ENCODE measurements at regions not wholly inside any gene's neighbourhood (a gene's known extent, or its start where the extent isn't known, plus 50 kb on each side); places are given as distances from the start of the nearest gene placed in this dataset.

GRCh38 chr20:56841346-56841908 lies 212.3 kb downstream of the TFAP2C start:
- H3K4me1 ChIP-seq = no peaks in the 10 kb centered on the region
- no peaks in the 10 kb centered on the region for H3K36me3 ChIP-seq
- no peak for ATAC-seq
- H3K27ac ChIP-seq = no peak overlapping the region
- no peak for DNase-seq
- H3K27me3 ChIP-seq = no peaks in the 10 kb centered on the region
- H3K4me3 ChIP-seq = no peak overlapping the region
- intact Hi-C loops (cut with DNase I) = no loop called here
- TF ChIP-seq, protein P1, sequence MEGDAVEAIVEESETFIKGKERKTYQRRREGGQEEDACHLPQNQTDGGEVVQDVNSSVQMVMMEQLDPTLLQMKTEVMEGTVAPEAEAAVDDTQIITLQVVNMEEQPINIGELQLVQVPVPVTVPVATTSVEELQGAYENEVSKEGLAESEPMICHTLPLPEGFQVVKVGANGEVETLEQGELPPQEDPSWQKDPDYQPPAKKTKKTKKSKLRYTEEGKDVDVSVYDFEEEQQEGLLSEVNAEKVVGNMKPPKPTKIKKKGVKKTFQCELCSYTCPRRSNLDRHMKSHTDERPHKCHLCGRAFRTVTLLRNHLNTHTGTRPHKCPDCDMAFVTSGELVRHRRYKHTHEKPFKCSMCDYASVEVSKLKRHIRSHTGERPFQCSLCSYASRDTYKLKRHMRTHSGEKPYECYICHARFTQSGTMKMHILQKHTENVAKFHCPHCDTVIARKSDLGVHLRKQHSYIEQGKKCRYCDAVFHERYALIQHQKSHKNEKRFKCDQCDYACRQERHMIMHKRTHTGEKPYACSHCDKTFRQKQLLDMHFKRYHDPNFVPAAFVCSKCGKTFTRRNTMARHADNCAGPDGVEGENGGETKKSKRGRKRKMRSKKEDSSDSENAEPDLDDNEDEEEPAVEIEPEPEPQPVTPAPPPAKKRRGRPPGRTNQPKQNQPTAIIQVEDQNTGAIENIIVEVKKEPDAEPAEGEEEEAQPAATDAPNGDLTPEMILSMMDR (IDR thresholded peaks at IDR 0.05) = no peak
- no peak for TF ChIP-seq POLR2A (IDR thresholded peaks at IDR 0.05)
- WGBS (ENCODE audit: insufficient coverage, low coverage, low lambda C conversion rate, missing lambda C conversion rate) = 43% methylated on average over 6 of the region's 6 CpGs
- no peaks in the 10 kb centered on the region for H3K9me3 ChIP-seq

- no peak for DNase-seq
- intact Hi-C loops (cut with DNase I) = no loop called here
- H3K27ac ChIP-seq = no peak overlapping the region
- H3K27me3 ChIP-seq = no peaks in the 10 kb centered on the region
- no peak for ATAC-seq
- TF ChIP-seq, protein P1 (IDR thresholded peaks at IDR 0.05) = no peak
- no peak for TF ChIP-seq POLR2A (IDR thresholded peaks at IDR 0.05)
- WGBS (ENCODE audit: insufficient coverage, low coverage, low lambda C conversion rate, missing lambda C conversion rate) = no CpG with 5 or more reads among the region's 9 CpGs
- H3K9me3 ChIP-seq = no peaks in the 10 kb centered on the region
- no peaks in the 10 kb centered on the region for H3K36me3 ChIP-seq
- no peaks in the 10 kb centered on the region for H3K4me1 ChIP-seq
- H3K4me3 ChIP-seq = no peak overlapping the region
These were observed 212.9 kb downstream of the TFAP2C start for GRCh38 chr20:56842056-56842455.

- no peak for DNase-seq
- intact Hi-C loops (cut with DNase I) = no loop called here
- Histone ChIP-seq H3K4me1 (no peaks in the 10 kb centered on the region), H3K27ac (no peak overlapping the region), H3K36me3 (no peaks in the 10 kb centered on the region), H3K4me3 (no peak overlapping the region), H3K9me3 (no peaks in the 10 kb centered on the region), H3K27me3 (no peaks in the 10 kb centered on the region)
- WGBS (ENCODE audit: insufficient coverage, low coverage, low lambda C conversion rate, missing lambda C conversion rate) = 42% methylated on average over 4 of the region's 7 CpGs
- TF ChIP-seq, protein P1 (IDR thresholded peaks at IDR 0.05) = no peak
- TF ChIP-seq POLR2A (IDR thresholded peaks at IDR 0.05) = no peak
- no peak for ATAC-seq
These were observed 214.3 kb downstream of the TFAP2C start for GRCh38 chr20:56843386-56843785.

- TF ChIP-seq POLR2A (IDR thresholded peaks at IDR 0.05) = no peak
- TF ChIP-seq, protein P1 (IDR thresholded peaks at IDR 0.05) = no peak
- WGBS (ENCODE audit: insufficient coverage, low coverage, low lambda C conversion rate, missing lambda C conversion rate) = 42% methylated on average over 4 of the region's 4 CpGs
- ATAC-seq = no peak
These were observed 214.7 kb downstream of the TFAP2C start for GRCh38 chr20:56843817-56844216.

More at GRCh38 chr20:56843817-56844216, 214.7 kb downstream of the TFAP2C start:
- intact Hi-C loops (cut with DNase I) = no loop called here
- no peaks in the 10 kb centered on the region for H3K36me3 ChIP-seq
- no peaks in the 10 kb centered on the region for H3K4me1 ChIP-seq
- H3K27me3 ChIP-seq = no peaks in the 10 kb centered on the region
- no peak overlapping the region for H3K27ac ChIP-seq
- no peak for DNase-seq
- no peaks in the 10 kb centered on the region for H3K9me3 ChIP-seq
- no peak overlapping the region for H3K4me3 ChIP-seq

Data from right lobe of liver (tissue), 6 donors.